ENCODE measurements at regions not wholly inside any gene's neighbourhood (a gene's known extent, or its start where the extent isn't known, plus 50 kb on each side); places are given as distances from the start of the nearest gene placed in this dataset.

DNA sequence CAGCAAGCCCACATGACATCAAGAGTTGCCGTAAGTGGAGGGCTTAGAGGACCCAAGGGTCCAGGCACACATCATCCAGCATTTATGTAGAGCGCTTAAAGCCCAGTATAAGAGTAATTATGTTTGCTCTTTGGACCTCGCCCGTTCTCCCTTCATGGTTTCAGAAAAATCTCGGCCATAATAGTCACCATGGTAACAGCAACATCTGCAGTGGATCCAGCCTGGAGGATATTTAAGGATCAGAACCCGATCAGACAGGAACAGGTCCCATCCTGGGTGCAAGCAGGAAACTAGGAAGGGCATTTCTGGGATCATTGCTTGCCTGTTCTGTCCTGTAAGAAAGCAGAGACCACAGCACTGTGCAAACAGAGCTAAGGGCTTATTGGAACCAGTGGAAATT lies 89.9 kb upstream of the KAZN start:
- Histone ChIP-seq H3K36me3 (ENCODE audit: control insufficient read depth, insufficient read depth, low read length) (no peaks in the 10 kb centered on the region), H3K4me1 (ENCODE audit: control insufficient read depth, insufficient read depth, low read length) (no peaks in the 10 kb centered on the region), H3K9me3 (ENCODE audit: control insufficient read depth, insufficient read depth, low read length) (no peaks in the 10 kb centered on the region), H3K27me3 (ENCODE audit: control insufficient read depth, insufficient read depth, low read length) (no peaks in the 10 kb centered on the region), H3K27ac (ENCODE audit: low read length) (no peak overlapping the region), H3K4me3 (ENCODE audit: low read length) (no peak overlapping the region)
- TF ChIP-seq, protein P1, sequence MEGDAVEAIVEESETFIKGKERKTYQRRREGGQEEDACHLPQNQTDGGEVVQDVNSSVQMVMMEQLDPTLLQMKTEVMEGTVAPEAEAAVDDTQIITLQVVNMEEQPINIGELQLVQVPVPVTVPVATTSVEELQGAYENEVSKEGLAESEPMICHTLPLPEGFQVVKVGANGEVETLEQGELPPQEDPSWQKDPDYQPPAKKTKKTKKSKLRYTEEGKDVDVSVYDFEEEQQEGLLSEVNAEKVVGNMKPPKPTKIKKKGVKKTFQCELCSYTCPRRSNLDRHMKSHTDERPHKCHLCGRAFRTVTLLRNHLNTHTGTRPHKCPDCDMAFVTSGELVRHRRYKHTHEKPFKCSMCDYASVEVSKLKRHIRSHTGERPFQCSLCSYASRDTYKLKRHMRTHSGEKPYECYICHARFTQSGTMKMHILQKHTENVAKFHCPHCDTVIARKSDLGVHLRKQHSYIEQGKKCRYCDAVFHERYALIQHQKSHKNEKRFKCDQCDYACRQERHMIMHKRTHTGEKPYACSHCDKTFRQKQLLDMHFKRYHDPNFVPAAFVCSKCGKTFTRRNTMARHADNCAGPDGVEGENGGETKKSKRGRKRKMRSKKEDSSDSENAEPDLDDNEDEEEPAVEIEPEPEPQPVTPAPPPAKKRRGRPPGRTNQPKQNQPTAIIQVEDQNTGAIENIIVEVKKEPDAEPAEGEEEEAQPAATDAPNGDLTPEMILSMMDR (IDR thresholded peaks at IDR 0.05) = no peak
- no peak overlapping the region for H3K27ac Mint-ChIP-seq
- H3K9me3 Mint-ChIP-seq = no peaks in the 10 kb centered on the region
- WGBS (ENCODE audit: insufficient coverage) = 87% methylated on average over 6 of the region's 6 CpGs
- DNase-seq = no peak
- H3K36me3 Mint-ChIP-seq = no peaks in the 10 kb centered on the region
- H3K27me3 Mint-ChIP-seq (ENCODE audit: low read depth in 2 of 2) = peaks cover 0 to 9% of the 10 kb centered on the region in 2 donors
- ATAC-seq = no peak
- H3K4me1 Mint-ChIP-seq = no peaks in the 10 kb centered on the region
- intact Hi-C loops (cut with micrococcal nuclease) = no loop called here
- H3K4me3 Mint-ChIP-seq = no peak overlapping the region

DNA sequence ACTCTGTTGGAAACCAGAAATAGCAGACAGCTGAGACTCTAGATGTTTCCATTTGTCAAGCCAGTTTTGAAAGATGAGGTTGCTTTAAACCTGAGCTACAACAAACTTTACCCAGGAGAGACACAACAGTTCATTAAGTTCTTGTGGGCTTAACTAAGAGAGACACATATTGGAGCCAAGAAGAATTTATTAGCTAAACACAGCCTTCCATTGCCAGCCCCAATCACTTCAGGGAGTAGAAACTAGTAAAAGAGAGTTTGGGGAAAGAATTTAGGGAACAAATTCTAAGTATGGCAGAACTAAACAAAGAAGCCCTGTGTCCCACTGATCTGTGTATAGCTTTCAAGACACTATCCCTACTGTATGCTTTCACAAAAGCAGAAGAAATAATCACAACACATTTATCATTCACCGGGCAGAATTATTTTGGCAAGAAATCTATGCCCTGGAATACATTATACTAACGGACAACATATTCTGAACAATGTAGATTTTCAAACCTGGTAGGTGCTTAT lies 87.3 kb upstream of the KAZN start:
- ATAC-seq (no peak), DNase-seq (no peak)
- Histone ChIP-seq H3K27ac (ENCODE audit: low read length) (no peak overlapping the region), H3K4me1 (ENCODE audit: control insufficient read depth, insufficient read depth, low read length) (no peaks in the 10 kb centered on the region), H3K4me3 (ENCODE audit: low read length) (no peak overlapping the region), H3K27me3 (ENCODE audit: control insufficient read depth, insufficient read depth, low read length) (no peaks in the 10 kb centered on the region), H3K9me3 (ENCODE audit: control insufficient read depth, insufficient read depth, low read length) (no peaks in the 10 kb centered on the region), H3K36me3 (ENCODE audit: control insufficient read depth, insufficient read depth, low read length) (no peaks in the 10 kb centered on the region)
- H3K36me3 Mint-ChIP-seq = no peaks in the 10 kb centered on the region
- intact Hi-C loops (cut with micrococcal nuclease) = no loop called here
- H3K4me3 Mint-ChIP-seq = no peak overlapping the region
- no peaks in the 10 kb centered on the region for H3K9me3 Mint-ChIP-seq
- 92% methylated on average over 2 of the region's 2 CpGs for WGBS (ENCODE audit: insufficient coverage)
- peaks cover 11 to 13% of the 10 kb centered on the region in 2 donors for H3K27me3 Mint-ChIP-seq (ENCODE audit: low read depth in 2 of 2)
- TF ChIP-seq, protein P1 (IDR thresholded peaks at IDR 0.05) = no peak
- H3K27ac Mint-ChIP-seq = no peak overlapping the region
- H3K4me1 Mint-ChIP-seq = no peaks in the 10 kb centered on the region

DNA sequence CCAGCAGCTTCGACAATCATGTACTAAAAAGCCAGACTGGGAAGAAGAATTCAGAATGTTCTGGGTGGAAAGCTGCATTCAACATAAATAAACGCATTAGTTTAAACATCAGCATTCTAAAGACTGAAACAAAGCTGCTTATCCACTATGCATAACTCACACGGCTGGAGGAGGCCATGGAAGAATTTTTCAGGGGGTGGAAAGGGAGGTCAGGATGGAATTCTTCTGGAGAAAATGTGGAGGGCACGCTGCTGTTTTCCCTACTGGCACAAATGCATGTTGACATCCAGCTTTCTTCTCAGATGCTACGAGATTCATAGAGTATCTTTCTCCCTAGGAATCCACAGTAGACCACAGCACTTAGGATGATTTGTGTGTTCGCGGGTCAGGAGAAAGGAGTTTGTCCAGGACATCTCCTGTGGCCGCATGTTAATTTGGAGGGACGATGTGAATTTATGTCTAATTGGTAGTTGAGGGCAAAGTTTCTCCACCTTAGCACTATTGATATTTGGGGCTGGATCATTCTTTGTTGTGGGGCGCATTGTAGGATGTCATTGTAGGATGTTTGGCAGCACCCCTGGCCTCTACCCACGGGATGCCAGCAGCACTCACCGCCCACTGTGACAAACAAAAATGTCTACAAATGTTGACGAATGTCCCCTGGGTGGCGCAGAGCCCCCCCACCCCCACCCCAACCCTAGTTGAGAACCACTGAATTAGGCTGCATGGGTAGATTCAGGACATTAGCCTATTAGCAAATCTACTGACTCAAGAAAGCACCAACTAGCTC lies 86.5 kb upstream of the KAZN start:
- no peaks in the 10 kb centered on the region for H3K36me3 ChIP-seq (ENCODE audit: control insufficient read depth, insufficient read depth, low read length)
- Mint-ChIP-seq H3K4me3 (no peak overlapping the region), H3K27me3 (ENCODE audit: low read depth in 2 of 2) (peaks cover 11 to 20% of the 10 kb centered on the region in 2 donors)

More for the DNA sequence above, 86.5 kb upstream of the KAZN start:
- Mint-ChIP-seq H3K27ac (no peak overlapping the region), H3K36me3 (no peaks in the 10 kb centered on the region), H3K4me1 (no peaks in the 10 kb centered on the region), H3K9me3 (no peaks in the 10 kb centered on the region)
- Histone ChIP-seq H3K27ac (ENCODE audit: low read length) (no peak overlapping the region), H3K4me3 (ENCODE audit: low read length) (no peak overlapping the region), H3K27me3 (ENCODE audit: control insufficient read depth, insufficient read depth, low read length) (no peaks in the 10 kb centered on the region), H3K9me3 (ENCODE audit: control insufficient read depth, insufficient read depth, low read length) (no peaks in the 10 kb centered on the region), H3K4me1 (ENCODE audit: control insufficient read depth, insufficient read depth, low read length) (no peaks in the 10 kb centered on the region)
- DNase-seq (no peak), ATAC-seq (no peak)
- 81% methylated on average over 13 of the region's 14 CpGs for WGBS (ENCODE audit: insufficient coverage)
- intact Hi-C loops (cut with micrococcal nuclease) = no loop called here
- TF ChIP-seq, protein P1 (IDR thresholded peaks at IDR 0.05) = no peak
